ENCODE measurements at regions not wholly inside any gene's neighbourhood (a gene's known extent, or its start where the extent isn't known, plus 50 kb on each side); places are given as distances from the start of the nearest gene placed in this dataset.

DNA sequence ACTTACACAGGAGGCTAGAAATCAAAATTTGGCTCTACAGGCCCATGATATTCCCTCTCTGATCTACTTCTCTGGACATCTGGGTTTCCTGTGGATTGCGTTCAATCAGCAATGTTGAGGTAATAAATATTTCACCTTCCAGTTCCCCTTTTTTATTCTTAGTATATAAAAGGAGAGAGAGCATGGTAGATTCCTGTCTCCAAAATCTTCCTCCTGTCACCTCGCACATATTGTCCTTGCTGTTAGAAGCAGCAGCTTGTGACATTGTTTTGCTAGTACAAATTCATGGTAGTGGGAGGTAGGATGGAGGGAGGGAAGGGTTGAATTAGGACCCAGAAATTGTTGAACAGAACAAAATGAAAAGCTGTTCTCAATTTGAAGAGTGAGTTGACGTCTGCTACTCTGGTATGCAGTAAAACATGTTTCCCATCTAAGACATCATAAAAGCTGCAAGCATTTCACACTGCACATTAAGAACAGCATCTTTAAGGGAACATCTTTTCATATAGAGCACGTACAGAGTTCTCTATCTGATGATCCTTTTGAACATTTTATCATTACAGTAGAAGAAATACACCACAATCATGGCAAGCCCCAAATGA lies 156.4 kb downstream of the RDH14 start:
- H3K4me3 ChIP-seq, result no peak overlapping the region
- WGBS, result 21% methylated on average over 4 of the region's 4 CpGs
- no peak for DNase-seq (ENCODE audit: low spot score in 2 of 2)
- TF ChIP-seq, protein P1, sequence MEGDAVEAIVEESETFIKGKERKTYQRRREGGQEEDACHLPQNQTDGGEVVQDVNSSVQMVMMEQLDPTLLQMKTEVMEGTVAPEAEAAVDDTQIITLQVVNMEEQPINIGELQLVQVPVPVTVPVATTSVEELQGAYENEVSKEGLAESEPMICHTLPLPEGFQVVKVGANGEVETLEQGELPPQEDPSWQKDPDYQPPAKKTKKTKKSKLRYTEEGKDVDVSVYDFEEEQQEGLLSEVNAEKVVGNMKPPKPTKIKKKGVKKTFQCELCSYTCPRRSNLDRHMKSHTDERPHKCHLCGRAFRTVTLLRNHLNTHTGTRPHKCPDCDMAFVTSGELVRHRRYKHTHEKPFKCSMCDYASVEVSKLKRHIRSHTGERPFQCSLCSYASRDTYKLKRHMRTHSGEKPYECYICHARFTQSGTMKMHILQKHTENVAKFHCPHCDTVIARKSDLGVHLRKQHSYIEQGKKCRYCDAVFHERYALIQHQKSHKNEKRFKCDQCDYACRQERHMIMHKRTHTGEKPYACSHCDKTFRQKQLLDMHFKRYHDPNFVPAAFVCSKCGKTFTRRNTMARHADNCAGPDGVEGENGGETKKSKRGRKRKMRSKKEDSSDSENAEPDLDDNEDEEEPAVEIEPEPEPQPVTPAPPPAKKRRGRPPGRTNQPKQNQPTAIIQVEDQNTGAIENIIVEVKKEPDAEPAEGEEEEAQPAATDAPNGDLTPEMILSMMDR (IDR thresholded peaks at IDR 0.05), result no peak
- TF ChIP-seq EP300 (IDR thresholded peaks at IDR 0.05) (no peak), POLR2A (IDR thresholded peaks at IDR 0.05) (no peak), POLR2AphosphoS5 (IDR thresholded peaks at IDR 0.05) (no peak)
- no peaks in the 10 kb centered on the region for H3K9me3 ChIP-seq
- H3K27me3 ChIP-seq, result no peaks in the 10 kb centered on the region
- no peaks in the 10 kb centered on the region for H3K36me3 ChIP-seq
- H3K27ac ChIP-seq, result no peak overlapping the region
- H3K4me1 ChIP-seq, result peaks cover 3% of the 10 kb centered on the region

DNA sequence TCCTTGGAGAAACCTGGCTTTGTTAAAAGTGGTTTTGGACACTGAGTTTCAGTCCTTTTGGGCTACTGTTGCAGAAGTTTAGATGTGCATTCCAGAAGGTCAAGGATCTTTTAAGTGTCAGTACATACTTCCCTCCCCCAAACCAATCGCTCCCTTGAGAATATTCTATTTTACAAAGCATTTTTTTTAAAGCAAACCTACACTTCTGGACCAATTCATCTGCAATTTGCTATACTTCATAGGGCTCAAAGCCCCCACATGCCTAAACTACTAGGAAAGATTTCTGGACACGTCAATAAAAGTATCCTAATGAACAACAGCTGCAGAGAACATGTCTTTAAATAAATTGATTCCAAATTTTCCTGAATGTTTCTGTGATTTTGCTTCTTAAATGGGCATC lies 157.6 kb downstream of the RDH14 start:
- Histone ChIP-seq H3K9me3 (no peaks in the 10 kb centered on the region), H3K4me1 (peaks cover 3% of the 10 kb centered on the region), H3K4me3 (no peak overlapping the region), H3K36me3 (no peaks in the 10 kb centered on the region), H3K27ac (no peak overlapping the region), H3K27me3 (no peaks in the 10 kb centered on the region)
- DNase-seq (ENCODE audit: low spot score in 2 of 2), result no peak
- TF ChIP-seq, protein P1 (IDR thresholded peaks at IDR 0.05), result no peak
- no peak for TF ChIP-seq POLR2AphosphoS5 (IDR thresholded peaks at IDR 0.05)
- no peak for TF ChIP-seq POLR2A (IDR thresholded peaks at IDR 0.05)
- TF ChIP-seq EP300 (IDR thresholded peaks at IDR 0.05), result no peak
- 68% methylated on average over 2 of the region's 2 CpGs for WGBS

DNA sequence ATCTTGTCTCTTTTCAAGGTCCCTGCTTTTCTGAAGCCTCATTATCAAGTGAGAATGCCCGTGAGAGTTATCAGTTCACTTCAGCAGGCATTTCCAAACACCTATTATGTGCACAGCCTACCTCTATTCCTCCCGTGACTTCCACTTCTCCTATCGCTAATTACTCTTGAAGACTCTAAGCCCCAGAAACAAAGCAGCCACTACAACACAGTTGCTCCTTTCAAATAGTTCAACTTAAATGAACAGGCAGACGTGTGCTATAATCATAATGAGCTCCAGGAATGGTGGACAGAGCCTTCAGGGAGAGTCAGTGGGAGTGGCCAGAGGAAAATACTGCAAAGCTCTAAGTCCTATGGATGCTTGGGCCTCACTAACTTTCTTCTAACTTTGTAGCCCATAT lies 159.0 kb downstream of the RDH14 start:
- TF ChIP-seq, protein P1 (IDR thresholded peaks at IDR 0.05), result no peak
- TF ChIP-seq POLR2AphosphoS5 (IDR thresholded peaks at IDR 0.05), result no peak
- no peak for TF ChIP-seq POLR2A (IDR thresholded peaks at IDR 0.05)
- TF ChIP-seq EP300 (IDR thresholded peaks at IDR 0.05), result no peak

DNA sequence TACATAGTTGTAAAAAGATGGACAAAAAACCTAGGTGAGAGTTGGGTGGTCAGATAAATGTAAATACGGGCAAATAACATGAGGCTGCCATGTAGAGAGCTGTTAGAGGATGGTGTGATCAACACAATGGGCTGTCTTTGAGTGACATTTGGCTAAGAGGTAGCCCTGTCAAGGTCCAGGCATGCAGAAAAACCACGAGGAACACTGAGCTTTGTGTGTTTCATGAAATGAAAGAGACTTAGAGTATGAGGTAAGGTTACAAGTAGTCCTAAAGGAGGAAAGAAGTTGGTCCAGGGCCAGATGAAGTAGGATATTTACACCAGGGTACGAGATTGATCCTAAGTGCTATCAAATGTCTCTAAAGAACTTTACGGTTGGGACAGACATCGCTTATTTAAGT lies 160.9 kb downstream of the RDH14 start:
- H3K27ac ChIP-seq, result no peak overlapping the region
- H3K4me1 ChIP-seq, result peaks cover 3% of the 10 kb centered on the region
- TF ChIP-seq POLR2A (IDR thresholded peaks at IDR 0.05) (no peak), POLR2AphosphoS5 (IDR thresholded peaks at IDR 0.05) (no peak), EP300 (IDR thresholded peaks at IDR 0.05) (no peak)
- TF ChIP-seq, protein P1 (IDR thresholded peaks at IDR 0.05), result no peak
- no peak overlapping the region for H3K4me3 ChIP-seq
- no peaks in the 10 kb centered on the region for H3K27me3 ChIP-seq
- 85% methylated on average over 5 of the region's 5 CpGs for WGBS
- no peaks in the 10 kb centered on the region for H3K36me3 ChIP-seq
- no peak for DNase-seq (ENCODE audit: low spot score in 2 of 2)
- H3K9me3 ChIP-seq, result no peaks in the 10 kb centered on the region

More for the DNA sequence above, 159.0 kb downstream of the RDH14 start:
- H3K4me1 ChIP-seq, result peaks cover 3% of the 10 kb centered on the region
- 78% methylated on average over 4 of the region's 4 CpGs for WGBS
- H3K36me3 ChIP-seq, result no peaks in the 10 kb centered on the region
- H3K27me3 ChIP-seq, result no peaks in the 10 kb centered on the region
- H3K9me3 ChIP-seq, result no peaks in the 10 kb centered on the region
- no peak overlapping the region for H3K27ac ChIP-seq
- H3K4me3 ChIP-seq, result no peak overlapping the region
- DNase-seq (ENCODE audit: low spot score in 2 of 2), result no peak

DNA sequence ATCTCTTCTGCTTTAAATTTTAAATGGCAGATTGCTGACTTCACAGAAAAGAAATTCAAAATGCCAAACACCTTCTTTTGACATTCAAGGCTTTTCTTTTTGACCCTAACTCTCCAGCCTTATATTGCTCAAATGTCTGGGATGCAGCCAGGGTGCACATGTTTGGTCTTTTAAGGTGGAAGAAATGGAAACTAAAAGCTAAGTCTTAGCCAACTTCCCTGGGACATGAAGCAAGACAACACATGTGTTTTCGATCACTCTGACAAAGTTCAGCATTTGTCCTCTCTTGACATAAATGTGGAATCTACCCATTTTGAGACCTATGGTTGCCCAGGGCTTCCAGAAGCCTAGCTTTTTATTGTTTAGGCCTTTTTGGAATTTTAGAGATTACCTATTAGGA lies 161.6 kb downstream of the RDH14 start:
- Histone ChIP-seq H3K27me3 (no peaks in the 10 kb centered on the region), H3K27ac (no peak overlapping the region), H3K36me3 (no peaks in the 10 kb centered on the region), H3K4me1 (no peaks in the 10 kb centered on the region), H3K9me3 (no peaks in the 10 kb centered on the region), H3K4me3 (no peak overlapping the region)
- 77% methylated on average over 1 of the region's 1 CpG for WGBS
- peak in 1 of 2 donors; percentile 77 for DNase-seq (ENCODE audit: low spot score in 2 of 2)
- TF ChIP-seq POLR2A (IDR thresholded peaks at IDR 0.05), result no peak
- no peak for TF ChIP-seq EP300 (IDR thresholded peaks at IDR 0.05)
- peak; percentile 26 to 68 (median 52) for TF ChIP-seq POLR2AphosphoS5 (IDR thresholded peaks at IDR 0.05)

All from suprapubic skin (tissue), 4 donors.